Germinal center (tissue), 1 donor: ENCODE measurements at regions not wholly inside any gene's neighbourhood (a gene's known extent, or its start where the extent isn't known, plus 50 kb on each side); places are given as distances from the start of the nearest gene placed in this dataset.

Experiments used
- DNase-seq: peaks from one replicate; pipeline ENCODE4 v3.0.0; 2012; ENCODE audit warnings: mixed read lengths, low spot score

DNA sequence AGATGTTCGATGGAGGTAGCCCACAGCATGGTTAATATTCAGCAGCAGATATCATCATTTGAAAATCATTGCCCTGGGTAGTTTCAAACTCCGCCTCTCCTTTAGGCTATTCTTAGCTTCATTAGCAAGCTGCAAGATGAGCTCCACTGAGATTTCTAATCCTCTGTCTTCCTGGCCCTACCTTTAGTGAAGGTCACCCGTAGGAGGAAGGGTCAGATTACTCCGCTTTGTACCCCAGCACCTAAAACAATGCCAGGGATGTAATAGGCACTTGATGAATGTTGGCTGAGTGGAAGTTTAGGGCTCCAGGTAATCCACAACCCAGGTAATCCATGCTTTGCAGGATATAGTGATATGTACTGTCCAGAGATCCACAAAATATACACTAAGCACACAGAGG is 260.1 kb upstream of the MTNR1B start:
- no peak for DNase-seq

- DNase-seq, result no peak
Measured at GRCh38 chr11:92711926-92712325, 257.5 kb upstream of the MTNR1B start.

DNA sequence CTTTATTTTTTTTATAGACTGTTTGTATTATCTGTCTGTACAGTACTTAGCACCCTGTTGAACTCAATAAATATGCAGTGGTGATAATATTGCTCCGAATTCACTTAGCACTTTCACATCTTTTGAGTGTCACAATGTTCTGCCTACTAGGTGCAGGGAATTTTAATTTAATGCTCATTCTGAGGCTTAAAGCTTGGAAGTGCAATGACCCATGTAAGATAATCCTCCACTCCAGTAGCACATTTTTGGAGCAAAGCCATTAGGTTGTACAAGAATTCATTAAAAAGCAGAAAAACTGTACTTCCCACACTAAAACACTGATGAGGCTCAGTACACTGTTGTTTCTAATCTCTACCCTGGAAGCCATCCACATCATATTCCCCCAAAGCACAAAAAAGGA is 255.3 kb upstream of the MTNR1B start:
- DNase-seq, result no peak

GRCh38 chr11:92717240-92717639 is 252.2 kb upstream of the MTNR1B start:
- no peak for DNase-seq

DNA sequence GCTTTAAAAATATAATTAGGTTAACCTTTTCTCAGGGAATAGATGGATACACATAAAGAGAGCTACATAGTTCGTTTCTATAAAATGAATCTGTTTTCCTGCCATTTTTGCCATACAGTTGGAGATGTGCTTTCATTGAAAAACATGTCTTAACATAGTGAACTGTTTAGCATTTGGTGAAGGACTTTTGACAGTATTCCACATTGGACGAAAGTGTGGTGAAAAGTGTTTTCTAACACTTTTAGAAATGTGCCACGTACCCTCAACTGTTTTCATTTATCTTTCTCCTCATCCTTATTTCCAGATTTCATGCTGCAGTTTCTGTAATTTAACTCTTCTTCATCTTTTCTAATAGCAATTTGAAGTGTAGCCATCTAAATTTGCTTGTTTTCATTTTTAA is 249.1 kb upstream of the MTNR1B start:
- DNase-seq, result no peak

DNA sequence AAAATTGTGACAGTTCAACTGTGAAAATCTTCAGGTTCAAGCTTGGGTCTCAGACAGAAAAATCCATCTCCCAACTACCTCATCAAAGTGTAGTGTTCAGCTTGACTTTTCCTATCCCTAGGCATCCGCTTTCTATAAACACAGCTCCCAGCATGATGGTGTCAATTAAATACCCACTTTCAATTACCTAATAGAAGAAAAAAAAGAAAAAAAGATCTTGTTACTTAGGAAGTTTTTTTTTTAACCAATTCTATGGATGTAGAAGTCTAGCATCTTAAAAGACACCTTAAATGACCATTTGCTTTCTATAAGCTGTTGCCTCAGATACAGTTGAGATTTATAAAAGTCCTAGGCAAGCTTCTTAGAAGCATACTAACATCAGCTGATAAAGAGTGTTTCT is 244.1 kb upstream of the MTNR1B start:
- no peak for DNase-seq

GRCh38 chr11:92727123-92727522 is 242.3 kb upstream of the MTNR1B start:
- no peak for DNase-seq

DNA sequence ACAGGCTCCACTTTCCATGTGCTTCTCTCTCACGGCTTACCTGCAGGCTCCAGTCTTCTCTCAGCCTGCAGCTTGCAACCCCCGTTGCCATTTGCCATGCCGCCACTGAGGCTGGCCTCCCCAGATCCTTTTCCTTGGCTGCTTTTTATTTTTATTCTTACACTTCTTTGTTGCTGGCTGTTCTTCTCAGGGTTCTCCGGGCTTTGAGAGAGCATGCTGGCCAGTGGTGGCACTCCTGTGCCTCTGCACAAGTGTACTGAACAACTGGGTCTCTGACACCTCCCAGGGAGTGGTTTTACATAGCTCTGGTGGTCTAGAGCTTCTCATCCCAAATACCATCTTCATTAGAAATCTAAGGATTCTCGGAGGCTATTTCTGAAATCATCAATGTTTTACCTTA is 241.7 kb upstream of the MTNR1B start:
- no peak for DNase-seq

DNA sequence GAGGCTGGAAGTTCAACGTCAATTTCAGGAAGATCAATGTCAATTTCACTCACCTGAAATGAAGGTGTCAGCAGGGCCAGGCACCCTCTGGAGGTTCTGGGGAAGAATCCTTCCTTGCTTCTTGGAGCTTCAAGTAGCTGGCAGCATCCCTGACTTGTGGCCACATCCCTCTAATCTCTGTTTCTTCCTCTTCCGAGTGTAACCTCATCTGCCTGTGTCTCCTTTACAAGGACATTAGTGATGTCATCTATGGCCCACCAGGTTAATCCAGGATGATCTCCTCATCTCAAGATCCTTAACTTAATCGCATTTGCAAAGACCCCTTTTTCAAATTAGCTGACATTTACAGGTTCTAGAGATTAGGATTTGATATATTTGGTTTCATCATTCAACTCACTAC is 240.8 kb upstream of the MTNR1B start:
- no peak for DNase-seq

DNA sequence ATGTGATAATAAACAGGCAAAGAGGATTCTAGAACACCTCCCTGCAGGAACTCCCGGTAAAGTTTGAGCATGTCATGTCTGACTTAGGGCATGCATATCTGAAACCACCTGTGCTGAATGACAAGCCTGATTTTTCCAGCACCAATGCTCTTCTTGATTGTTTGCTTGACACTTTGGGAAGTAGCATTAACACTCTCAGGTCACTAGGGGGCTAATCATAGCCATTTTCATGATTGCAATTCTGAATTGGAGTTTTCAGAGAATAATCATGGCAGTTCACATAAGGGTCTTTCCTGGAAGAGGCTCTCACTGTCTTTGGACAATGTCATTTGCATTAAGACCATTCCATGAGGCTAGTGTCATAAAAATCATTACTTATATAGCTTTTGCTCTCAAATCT is 234.4 kb upstream of the MTNR1B start:
- DNase-seq, result peak; percentile 3

GRCh38 chr11:92738276-92738675 is 231.2 kb upstream of the MTNR1B start:
- no peak for DNase-seq

- DNase-seq, result no peak
Measured at GRCh38 chr11:92739041-92739440, 230.4 kb upstream of the MTNR1B start.

DNA sequence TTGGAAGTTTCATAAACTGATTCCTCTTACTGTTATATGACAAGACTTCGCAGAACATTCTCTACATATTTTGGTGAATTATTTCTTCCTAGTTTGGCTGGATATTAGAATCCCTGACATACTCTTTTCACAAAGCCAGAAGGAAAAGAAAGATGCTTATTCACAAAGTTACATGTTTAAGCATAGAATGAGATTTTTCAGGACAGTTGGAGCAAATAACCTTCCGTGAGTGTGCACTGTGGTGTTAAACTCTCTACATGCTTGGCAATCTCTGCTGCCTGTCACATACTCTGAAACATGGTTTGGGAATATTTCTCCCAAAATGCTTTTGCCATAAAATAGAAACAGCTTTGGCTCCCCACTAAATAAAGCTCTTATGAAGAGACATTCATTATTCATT is 230.0 kb upstream of the MTNR1B start:
- no peak for DNase-seq

DNA sequence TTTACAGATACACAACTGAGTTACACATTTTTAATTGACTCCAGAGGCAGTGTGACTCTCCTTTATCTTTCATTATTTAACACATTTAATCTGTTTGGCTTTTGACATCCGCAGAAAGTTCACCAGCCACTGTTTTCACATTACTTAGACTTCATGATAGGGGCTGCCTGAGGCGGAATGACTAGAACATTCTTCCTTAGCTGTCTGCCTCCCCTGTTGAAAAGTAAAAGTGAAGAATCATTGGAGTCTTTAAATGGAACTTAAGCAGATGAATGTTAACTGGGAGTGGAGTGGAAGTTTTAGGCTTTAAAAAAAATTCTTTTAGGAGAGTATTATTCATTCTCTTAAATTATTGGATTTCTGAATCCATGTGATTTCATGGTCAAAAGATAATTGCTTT is 229.2 kb upstream of the MTNR1B start:
- no peak for DNase-seq

- DNase-seq, result no peak
Measured at GRCh38 chr11:92744929-92745585, 224.4 kb upstream of the MTNR1B start.

- no peak for DNase-seq
Measured at GRCh38 chr11:92750794-92751193, 218.7 kb upstream of the MTNR1B start.

- no peak for DNase-seq
Measured at GRCh38 chr11:92751594-92751993, 217.9 kb upstream of the MTNR1B start.

DNA sequence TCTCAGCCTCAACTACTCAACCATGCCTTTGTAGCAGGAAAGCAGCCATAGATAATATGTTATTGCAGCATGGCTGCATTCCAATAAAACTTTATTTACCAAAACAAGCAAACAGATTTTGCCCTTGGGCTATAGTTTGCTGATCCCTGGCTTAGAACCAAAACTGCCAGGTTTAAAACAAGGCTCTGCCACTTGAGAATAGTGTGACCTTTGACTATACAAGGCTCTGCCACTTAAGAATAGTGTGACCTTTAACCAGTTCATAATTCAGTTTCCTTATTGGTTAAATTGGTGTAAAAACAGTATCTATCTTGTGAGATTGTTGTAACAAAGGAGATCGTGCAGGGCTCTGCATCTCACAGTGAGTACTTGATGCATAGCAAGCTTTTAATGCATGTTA is 217.3 kb upstream of the MTNR1B start:
- no peak for DNase-seq

- no peak for DNase-seq
Measured at GRCh38 chr11:92753161-92753560, 216.3 kb upstream of the MTNR1B start.

GRCh38 chr11:92758241-92758780 is 211.1 kb upstream of the MTNR1B start:
- no peak for DNase-seq

- DNase-seq, result no peak
Measured at GRCh38 chr11:92759571-92760214, 209.8 kb upstream of the MTNR1B start.

DNA sequence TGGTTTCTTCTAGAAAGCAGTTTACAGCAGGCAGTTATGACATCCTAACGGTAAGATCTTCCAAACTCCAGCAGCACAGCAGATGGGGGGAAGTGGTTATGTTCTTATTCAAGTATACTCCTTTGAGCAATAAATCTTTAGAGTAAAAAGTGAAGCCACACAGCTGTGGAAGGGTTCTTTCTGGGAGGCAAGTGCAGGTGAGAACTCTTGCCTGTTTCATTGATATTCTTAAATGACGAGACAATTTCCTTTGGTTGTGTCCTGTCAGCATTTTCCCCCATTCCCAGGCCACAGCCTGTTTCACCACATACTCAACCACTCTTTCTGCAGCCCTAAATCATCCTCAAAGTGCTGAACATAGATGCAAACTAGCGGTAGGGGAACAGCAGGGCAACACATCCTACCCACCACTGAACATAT is 207.3 kb upstream of the MTNR1B start:
- no peak for DNase-seq

DNA sequence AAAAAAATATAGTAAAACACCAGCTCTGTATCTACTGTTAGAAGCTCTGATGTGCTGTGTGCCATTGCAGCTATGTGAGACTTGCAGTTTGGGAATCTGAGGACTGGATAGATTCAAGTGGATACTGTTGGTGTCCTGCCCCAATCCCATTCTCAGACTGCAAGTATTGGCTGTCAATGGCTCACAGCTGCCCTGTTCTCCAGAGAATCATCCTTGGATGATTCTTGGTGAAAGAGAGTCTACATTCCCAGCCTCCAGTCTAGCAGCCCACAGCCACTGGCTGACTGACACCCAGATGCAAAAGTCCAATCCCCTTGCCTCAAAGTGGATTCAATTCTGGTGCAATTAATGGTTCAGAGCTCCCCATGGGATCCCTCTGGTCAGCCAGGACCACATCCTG is 206.1 kb upstream of the MTNR1B start:
- no peak for DNase-seq

GRCh38 chr11:92764128-92764527 is 205.3 kb upstream of the MTNR1B start:
- no peak for DNase-seq
